HFFc6 (cell line): ENCODE measurements at regions not wholly inside any gene's neighbourhood (a gene's known extent, or its start where the extent isn't known, plus 50 kb on each side); places are given as distances from the start of the nearest gene placed in this dataset.

ENCODE experiments used
- DNase-seq: peaks from one replicate; pipeline ENCODE4 v3.0.0-alpha.2; 2018
- H3K27ac Mint-ChIP-seq: 2 replicates; pipeline ENCODE4 v1.8.0; 2020; ENCODE audit warnings: mild to moderate bottlenecking, mixed read lengths
- H3K27me3 Mint-ChIP-seq: 2 replicates; pipeline ENCODE4 v1.8.0; 2021; ENCODE audit warnings: mild to moderate bottlenecking, moderate library complexity, mixed read lengths; ENCODE audit not compliant: insufficient read depth
- H3K36me3 Mint-ChIP-seq: 2 replicates; pipeline ENCODE4 v1.8.0; 2021; ENCODE audit warnings: low read depth, mixed read lengths
- H3K4me1 Mint-ChIP-seq: 2 replicates; pipeline ENCODE4 v1.8.0; 2020; ENCODE audit warnings: low read depth, mixed read lengths
- H3K4me3 Mint-ChIP-seq: 2 replicates; pipeline ENCODE4 v1.8.0; 2020; ENCODE audit warnings: mild to moderate bottlenecking, moderate library complexity, mixed read lengths
- H3K9me3 Mint-ChIP-seq: 2 replicates; pipeline ENCODE4 v1.8.0; 2020; ENCODE audit warnings: mild to moderate bottlenecking, mixed read lengths
- TF ChIP-seq, protein P1 (sequence below): fragments of 200-600 bp; sonication (generic); IDR thresholded peaks from 2 replicates; pipeline ENCODE4 v1.5.0; 2021; ENCODE audit warnings: antibody characterized with exemption, mild to moderate bottlenecking

DNA sequence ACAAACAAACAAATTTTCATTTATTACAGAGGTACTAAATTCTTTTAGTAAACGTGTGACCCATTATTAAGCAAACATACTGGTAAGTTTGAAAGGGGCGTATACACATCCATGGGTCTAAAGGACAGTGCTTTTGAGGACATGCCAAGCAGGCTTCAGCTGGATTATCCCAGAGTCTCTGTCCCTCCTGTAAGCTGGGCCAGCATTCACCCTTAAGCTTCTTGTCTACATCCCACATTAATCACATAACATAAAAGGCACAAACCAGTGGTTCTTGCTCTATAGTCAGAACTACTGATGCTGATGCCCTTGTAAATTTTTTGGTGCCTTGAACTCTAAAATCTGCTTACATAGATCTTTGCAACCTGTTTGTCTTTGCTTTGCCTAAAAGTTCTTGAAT lies 150.8 kb upstream of the BNIP2 start:
- H3K27me3 Mint-ChIP-seq: peaks cover 2% of the 10 kb centered on the region; the same call in 1 of the 2 replicates

DNA sequence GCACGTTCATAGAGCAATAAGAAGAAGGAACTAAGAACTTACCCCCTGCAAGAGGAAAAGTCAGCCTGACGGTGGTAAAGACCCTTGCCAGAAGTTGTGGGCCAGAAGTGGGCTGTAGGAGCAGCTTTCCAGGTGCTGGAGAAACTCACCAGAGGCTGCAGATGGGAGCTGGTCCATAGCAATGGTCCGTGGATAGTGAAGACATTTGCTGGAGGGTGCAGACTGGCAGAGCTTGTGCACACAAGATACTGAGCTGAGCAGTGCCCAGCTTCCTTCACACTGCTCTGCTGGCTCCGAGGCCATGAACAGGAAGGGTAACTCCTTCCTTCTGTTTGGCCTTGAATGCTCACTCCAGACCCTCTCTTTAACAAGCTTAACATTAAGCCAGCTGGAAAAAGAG lies 149.8 kb upstream of the BNIP2 start:
- no peaks in the 10 kb centered on the region for H3K4me1 Mint-ChIP-seq
- TF ChIP-seq, protein P1, sequence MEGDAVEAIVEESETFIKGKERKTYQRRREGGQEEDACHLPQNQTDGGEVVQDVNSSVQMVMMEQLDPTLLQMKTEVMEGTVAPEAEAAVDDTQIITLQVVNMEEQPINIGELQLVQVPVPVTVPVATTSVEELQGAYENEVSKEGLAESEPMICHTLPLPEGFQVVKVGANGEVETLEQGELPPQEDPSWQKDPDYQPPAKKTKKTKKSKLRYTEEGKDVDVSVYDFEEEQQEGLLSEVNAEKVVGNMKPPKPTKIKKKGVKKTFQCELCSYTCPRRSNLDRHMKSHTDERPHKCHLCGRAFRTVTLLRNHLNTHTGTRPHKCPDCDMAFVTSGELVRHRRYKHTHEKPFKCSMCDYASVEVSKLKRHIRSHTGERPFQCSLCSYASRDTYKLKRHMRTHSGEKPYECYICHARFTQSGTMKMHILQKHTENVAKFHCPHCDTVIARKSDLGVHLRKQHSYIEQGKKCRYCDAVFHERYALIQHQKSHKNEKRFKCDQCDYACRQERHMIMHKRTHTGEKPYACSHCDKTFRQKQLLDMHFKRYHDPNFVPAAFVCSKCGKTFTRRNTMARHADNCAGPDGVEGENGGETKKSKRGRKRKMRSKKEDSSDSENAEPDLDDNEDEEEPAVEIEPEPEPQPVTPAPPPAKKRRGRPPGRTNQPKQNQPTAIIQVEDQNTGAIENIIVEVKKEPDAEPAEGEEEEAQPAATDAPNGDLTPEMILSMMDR: no peak
- no peak overlapping the region for H3K27ac Mint-ChIP-seq
- no peaks in the 10 kb centered on the region for H3K36me3 Mint-ChIP-seq
- H3K27me3 Mint-ChIP-seq: peaks cover 2% of the 10 kb centered on the region; the same call in 1 of the 2 replicates
- DNase-seq: no peak
- no peak overlapping the region for H3K4me3 Mint-ChIP-seq
- peaks cover 6% of the 10 kb centered on the region for H3K9me3 Mint-ChIP-seq

More for the DNA sequence above, 150.8 kb upstream of the BNIP2 start:
- Mint-ChIP-seq H3K4me1 (no peaks in the 10 kb centered on the region), H3K9me3 (peaks cover 6% of the 10 kb centered on the region), H3K36me3 (no peaks in the 10 kb centered on the region), H3K27ac (no peak overlapping the region), H3K4me3 (no peak overlapping the region)
- TF ChIP-seq, protein P1: no peak
- no peak for DNase-seq

DNA sequence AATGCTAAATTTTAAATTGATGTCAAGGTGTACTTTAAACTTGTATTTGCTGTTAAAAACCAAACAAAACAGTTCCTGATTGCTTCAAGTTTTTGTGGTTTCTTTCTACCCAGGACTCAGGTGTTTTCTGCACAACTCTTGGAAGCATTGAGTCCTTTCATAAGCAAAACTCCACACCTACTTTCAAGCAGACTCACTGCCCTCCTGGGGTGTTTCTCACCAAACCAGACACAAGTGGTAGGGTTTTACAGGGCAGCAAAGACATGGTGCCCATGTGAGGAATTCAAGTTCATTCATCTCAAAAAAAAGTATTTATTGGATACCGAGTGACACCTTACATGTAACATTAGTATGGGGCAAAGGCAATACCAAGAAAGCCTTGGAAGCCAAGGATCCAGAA lies 146.7 kb upstream of the BNIP2 start:
- TF ChIP-seq, protein P1: no peak
- Mint-ChIP-seq H3K27me3 (no peaks in the 10 kb centered on the region; the same call in 1 of the 2 replicates), H3K36me3 (no peaks in the 10 kb centered on the region), H3K4me3 (no peak overlapping the region), H3K9me3 (no peaks in the 10 kb centered on the region), H3K4me1 (no peaks in the 10 kb centered on the region), H3K27ac (no peak overlapping the region)
- DNase-seq: no peak

DNA sequence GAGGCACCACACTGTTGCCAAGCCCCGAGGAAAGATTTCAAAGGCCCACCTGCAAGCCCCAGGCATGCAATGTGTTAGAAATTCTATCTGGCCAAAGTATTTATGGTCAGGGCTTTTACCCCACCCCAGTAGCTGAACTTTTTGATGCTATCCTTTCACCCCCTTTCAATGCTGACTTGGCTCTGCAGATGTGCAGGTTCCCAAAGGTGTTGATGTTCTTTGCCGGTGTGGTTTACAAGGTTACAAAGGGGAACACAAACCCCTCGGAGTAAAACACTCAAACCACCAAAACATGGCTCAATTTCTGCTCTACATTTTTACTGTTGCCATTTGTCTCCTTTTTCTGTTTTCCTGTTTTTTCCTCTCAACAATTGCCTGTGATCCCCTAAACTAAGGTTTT lies 145.4 kb upstream of the BNIP2 start:
- Mint-ChIP-seq H3K27ac (no peak overlapping the region), H3K4me3 (no peak overlapping the region), H3K4me1 (no peaks in the 10 kb centered on the region), H3K9me3 (no peaks in the 10 kb centered on the region), H3K27me3 (no peaks in the 10 kb centered on the region; the same call in 1 of the 2 replicates), H3K36me3 (no peaks in the 10 kb centered on the region)
- TF ChIP-seq, protein P1: no peak
- no peak for DNase-seq

DNA sequence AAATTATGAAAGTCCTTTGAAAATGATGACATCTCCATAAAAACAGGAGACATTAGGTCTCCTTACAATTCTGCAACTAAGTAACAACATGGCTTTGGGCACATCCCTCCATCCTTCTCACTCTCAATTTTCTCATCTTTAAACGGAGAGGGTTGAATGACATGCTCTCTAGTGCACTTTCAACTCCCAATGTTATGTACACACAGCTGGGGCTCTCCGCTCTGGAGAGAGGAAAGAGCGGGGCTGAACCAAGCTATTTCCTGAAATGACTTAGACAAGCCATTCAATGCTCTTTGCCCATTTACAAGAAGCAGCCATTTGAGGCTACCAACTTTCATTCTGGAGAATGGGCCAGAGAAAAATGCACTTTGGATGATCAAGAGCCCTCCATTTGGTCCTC lies 144.2 kb upstream of the BNIP2 start:
- Mint-ChIP-seq H3K27ac (no peak overlapping the region), H3K4me1 (no peaks in the 10 kb centered on the region), H3K9me3 (no peaks in the 10 kb centered on the region), H3K36me3 (no peaks in the 10 kb centered on the region), H3K27me3 (no peaks in the 10 kb centered on the region; the same call in 1 of the 2 replicates), H3K4me3 (no peak overlapping the region)
- no peak for DNase-seq
- TF ChIP-seq, protein P1: no peak

DNA sequence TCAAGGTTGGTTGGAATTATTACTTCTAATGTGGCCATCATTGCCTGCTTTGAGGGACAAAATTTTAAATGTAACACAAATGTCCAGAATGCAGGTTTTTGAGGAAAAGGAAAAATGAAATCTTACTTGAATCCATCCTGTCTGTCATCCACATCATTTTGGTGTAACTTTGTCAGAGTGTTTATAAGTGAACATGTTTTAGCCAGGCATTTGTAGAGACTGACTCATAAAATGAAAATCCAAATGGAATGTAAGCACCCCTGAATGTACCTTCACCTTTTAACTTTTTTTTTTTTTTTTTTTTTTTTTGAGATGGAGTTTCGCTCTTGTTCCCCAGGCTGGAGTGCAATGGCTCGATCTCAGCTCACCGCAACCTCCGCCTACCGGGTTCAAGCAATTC lies 141.8 kb upstream of the BNIP2 start:
- no peak for DNase-seq

More for the DNA sequence above, 141.8 kb upstream of the BNIP2 start:
- H3K4me1 Mint-ChIP-seq: no peaks in the 10 kb centered on the region
- H3K27me3 Mint-ChIP-seq: no peaks in the 10 kb centered on the region; the same call in 1 of the 2 replicates
- no peaks in the 10 kb centered on the region for H3K9me3 Mint-ChIP-seq
- TF ChIP-seq, protein P1: no peak
- no peak overlapping the region for H3K4me3 Mint-ChIP-seq
- H3K27ac Mint-ChIP-seq: no peak overlapping the region
- H3K36me3 Mint-ChIP-seq: no peaks in the 10 kb centered on the region
